HEK293 (cell line): ENCODE measurements at regions not wholly inside any gene's neighbourhood (a gene's known extent, or its start where the extent isn't known, plus 50 kb on each side); places are given as distances from the start of the nearest gene placed in this dataset.
A peak's percentile ranks its signal among the peaks of the same experiment; 100 is the strongest.

Experiments used
- CTCF ChIA-PET: fragments of 350-600 bp; formaldehyde crosslinking; extraction: SDS; loops from one replicate; lab custom pipeline; 2021; ENCODE audit warnings: antibody characterized with exemption; lab: Yijun Ruan, JAX
- POLR2A ChIA-PET: fragments of 300-600 bp; formaldehyde crosslinking; extraction: SDS; loops from one replicate; lab custom pipeline; 2020; ENCODE audit warnings: antibody characterized with exemption, inconsistent platforms; lab: Yijun Ruan, JAX
- H3K27ac ChIP-seq: fragments of 200-500 bp; sonication (Bioruptor generic); 2 replicates; pipeline ENCODE4 v1.5.1; 2014; ENCODE audit warnings: low read depth, low read length, control low read depth, inconsistent platforms; ENCODE audit errors: extremely low read depth
- H3K36me3 ChIP-seq, 2 experiments: fragments of 200-500 bp in 1 of 2; sonication (Bioruptor generic) in 1 of 2; 1 replicate in 1 of 2; 2 replicates in 1 of 2; pipeline ENCODE4 v1.5.1; 2014 to 2017; ENCODE audit warnings: inconsistent platforms in 2 of 2, low read length in 2 of 2; ENCODE audit not compliant: control insufficient read depth in 2 of 2, insufficient read depth in 1 of 2
- H3K4me1 ChIP-seq: fragments of 200-500 bp; sonication (Bioruptor generic); 2 replicates; pipeline ENCODE4 v1.5.1; 2014; ENCODE audit warnings: mild to moderate bottlenecking, low read length, inconsistent platforms; ENCODE audit not compliant: control insufficient read depth, insufficient read depth
- H3K4me3 ChIP-seq: 2 replicates; pipeline ENCODE4 v1.5.1; 2011; ENCODE audit warnings: low read depth, mild to moderate bottlenecking, control low read depth, low read length, moderate library complexity
- H3K9me3 ChIP-seq: fragments of 200-500 bp; sonication (Bioruptor generic); 2 replicates; pipeline ENCODE4 v1.5.1; 2014; ENCODE audit warnings: low read depth, low read length, inconsistent platforms; ENCODE audit not compliant: control insufficient read depth, insufficient read depth
- BCL11A ChIP-seq: fragments of 450-650 bp; formaldehyde crosslinking; IDR thresholded peaks from 2 replicates; pipeline ENCODE4 v1.5.1; 2016; ENCODE audit warnings: low read depth, missing biosample characterization, missing genetic modification characterization
- EGR2 ChIP-seq: fragments of 450-650 bp; formaldehyde crosslinking; IDR thresholded peaks from 2 replicates; pipeline ENCODE4 v1.5.1; 2016; ENCODE audit warnings: low read depth, missing biosample characterization, missing genetic modification characterization
- KLF17 ChIP-seq: fragments of 450-650 bp; formaldehyde crosslinking; IDR thresholded peaks from 2 replicates; pipeline ENCODE4 v1.5.1; 2016; ENCODE audit warnings: missing biosample characterization, missing genetic modification characterization
- OSR2 ChIP-seq: fragments of 450-650 bp; formaldehyde crosslinking; IDR thresholded peaks from 2 replicates; pipeline ENCODE4 v1.5.1; 2016; ENCODE audit warnings: missing biosample characterization, missing genetic modification characterization
- PRDM1 ChIP-seq: fragments of 450-650 bp; formaldehyde crosslinking; IDR thresholded peaks from 2 replicates; pipeline ENCODE4; 2016; ENCODE audit warnings: missing biosample characterization, missing genetic modification characterization
- WT1 ChIP-seq: fragments of 450-650 bp; formaldehyde crosslinking; IDR thresholded peaks from 2 replicates; pipeline ENCODE4 v1.5.1; 2016; ENCODE audit warnings: missing biosample characterization, missing genetic modification characterization
- ZBTB20 ChIP-seq: fragments of 450-650 bp; formaldehyde crosslinking; IDR thresholded peaks from 2 replicates; pipeline ENCODE4 v1.5.1; 2016; ENCODE audit warnings: missing biosample characterization, missing genetic modification characterization
- ZFHX2 ChIP-seq: fragments of 450-650 bp; formaldehyde crosslinking; conservative IDR thresholded peaks from 2 replicates; pipeline ENCODE4 v1.5.1; 2016; ENCODE audit warnings: missing biosample characterization, missing genetic modification characterization
- ZIC2 ChIP-seq: fragments of 450-650 bp; formaldehyde crosslinking; IDR thresholded peaks from 2 replicates; pipeline ENCODE4 v1.5.1; 2016; ENCODE audit warnings: missing biosample characterization, missing genetic modification characterization
- ZNF221 ChIP-seq: fragments of 450-650 bp; formaldehyde crosslinking; IDR thresholded peaks from 2 replicates; pipeline ENCODE4 v1.5.1; 2017; ENCODE audit warnings: missing biosample characterization, missing genetic modification characterization, borderline replicate concordance
- ZNF350 ChIP-seq: fragments of 450-650 bp; formaldehyde crosslinking; IDR thresholded peaks from 2 replicates; pipeline ENCODE4 v1.5.0; 2017; ENCODE audit warnings: missing biosample characterization, mild to moderate bottlenecking, missing genetic modification characterization
- ZNF394 ChIP-seq: fragments of 450-650 bp; formaldehyde crosslinking; IDR thresholded peaks from 2 replicates; pipeline ENCODE4 v1.5.1; 2016; ENCODE audit warnings: missing biosample characterization, missing genetic modification characterization, mild to moderate bottlenecking, moderate library complexity, borderline replicate concordance
- ZNF404 ChIP-seq: fragments of 450-650 bp; formaldehyde crosslinking; IDR thresholded peaks from 2 replicates; pipeline ENCODE4 v1.5.1; 2017; ENCODE audit warnings: missing biosample characterization, missing genetic modification characterization
- ZNF530 ChIP-seq: fragments of 450-650 bp; formaldehyde crosslinking; IDR thresholded peaks from 2 replicates; pipeline ENCODE4 v1.5.1; 2016; ENCODE audit warnings: low read depth, missing biosample characterization, missing genetic modification characterization
- ZNF548 ChIP-seq: fragments of 450-650 bp; formaldehyde crosslinking; IDR thresholded peaks from 2 replicates; pipeline ENCODE4 v1.5.1; 2016; ENCODE audit warnings: missing biosample characterization, missing genetic modification characterization
- ZNF558 ChIP-seq: fragments of 450-650 bp; formaldehyde crosslinking; IDR thresholded peaks from 2 replicates; pipeline ENCODE4 v1.5.1; 2016; ENCODE audit warnings: missing biosample characterization, missing genetic modification characterization
- ZNF626 ChIP-seq: fragments of 450-650 bp; sonication (Bioruptor Pico); formaldehyde crosslinking; IDR thresholded peaks from 2 replicates; pipeline ENCODE4 v1.5.1; 2018; ENCODE audit warnings: missing biosample characterization, missing genetic modification characterization, inconsistent platforms
- ZNF629 ChIP-seq: fragments of 450-650 bp; formaldehyde crosslinking; IDR thresholded peaks from 2 replicates; pipeline ENCODE4 v1.5.1; 2017; ENCODE audit warnings: missing biosample characterization, missing genetic modification characterization
- ZNF660 ChIP-seq: fragments of 450-650 bp; IDR thresholded peaks from 2 replicates; pipeline ENCODE4 v1.5.1; 2018; ENCODE audit warnings: missing biosample characterization, mild to moderate bottlenecking, missing genetic modification characterization
- ZNF704 ChIP-seq: fragments of 450-650 bp; formaldehyde crosslinking; IDR thresholded peaks from 2 replicates; pipeline ENCODE4 v1.5.1; 2016; ENCODE audit warnings: missing biosample characterization, missing genetic modification characterization
- ZNF76 ChIP-seq: fragments of 450-650 bp; formaldehyde crosslinking; IDR thresholded peaks from 2 replicates; pipeline ENCODE4; 2016; ENCODE audit warnings: low read depth, missing biosample characterization, missing genetic modification characterization, borderline replicate concordance
- ZXDB ChIP-seq: fragments of 450-650 bp; formaldehyde crosslinking; IDR thresholded peaks from 2 replicates; pipeline ENCODE4 v1.5.1; 2016; ENCODE audit warnings: missing biosample characterization, missing genetic modification characterization
- TF ChIP-seq, protein P1 (sequence below): sonication (generic); formaldehyde crosslinking; IDR thresholded peaks from 2 replicates; pipeline ENCODE4 v1.8.1; 2022; ENCODE audit warnings: mild to moderate bottlenecking, moderate library complexity, missing genetic modification reagents

GRCh38 chr3:13167064-13167743 is 94.0 kb upstream of the IQSEC1 start (continued):
- TF ChIP-seq ZNF626 (tag by site-specific recombination) (no peak), ZNF660 (tag by site-specific recombination) (no peak), ZNF350 (tag by site-specific recombination) (no peak), BCL11A (tag by site-specific recombination) (no peak), ZIC2 (tag by site-specific recombination) (no peak)

DNA sequence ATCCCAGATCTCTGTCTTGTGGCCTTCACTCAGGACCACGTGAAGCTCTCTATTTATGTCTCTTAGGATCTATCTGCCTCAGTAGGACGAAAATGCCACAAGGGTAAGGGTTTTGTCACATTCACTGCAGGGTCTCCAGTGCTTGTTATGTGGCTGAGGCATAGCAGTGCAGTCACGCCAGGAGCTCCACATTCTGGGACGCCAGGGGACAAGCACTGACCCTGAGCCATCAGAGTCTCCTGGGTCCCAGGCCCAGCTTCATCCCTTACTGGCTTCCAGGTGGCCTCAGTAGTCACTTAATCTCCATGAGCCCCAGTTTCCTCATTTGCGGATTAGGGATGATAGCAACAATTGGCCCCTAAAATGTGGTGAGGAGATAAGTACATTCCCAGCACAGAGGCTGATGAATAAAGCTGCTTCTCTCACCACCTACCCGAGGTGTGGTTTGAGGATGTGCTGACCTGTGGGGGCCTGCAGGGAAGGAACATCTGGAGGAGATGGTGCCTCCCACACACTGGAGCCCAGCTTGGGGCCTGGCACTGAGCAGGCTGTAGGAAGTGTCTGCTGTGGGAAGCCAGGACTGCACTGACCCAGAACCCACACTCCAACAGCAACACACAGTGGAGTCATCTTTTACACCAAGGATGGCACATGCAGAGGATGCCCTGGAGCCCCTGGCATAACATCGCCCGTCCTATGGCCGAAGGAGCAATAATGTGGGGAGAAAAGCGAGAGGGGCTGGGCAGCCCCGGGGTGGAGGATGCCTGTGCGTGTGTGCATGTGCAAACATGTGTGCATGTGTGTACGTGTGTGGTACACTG is 93.2 kb upstream of the IQSEC1 start:
- Histone ChIP-seq H3K9me3 (no peaks in the 10 kb centered on the region), H3K36me3 (no peaks in the 10 kb centered on the region), H3K4me1 (no peaks in the 10 kb centered on the region), H3K27ac (no peak overlapping the region), H3K4me3 (no peak overlapping the region)
- ChIA-PET CTCF (no interaction called here), POLR2A (no interaction called here)
- peak; percentile 53 for TF ChIP-seq ZFHX2
- TF ChIP-seq ZXDB (tag by site-specific recombination) = no peak
- peak; percentile 47; the same call in 1 of the 2 replicates for TF ChIP-seq EGR2 (tag by site-specific recombination)

GRCh38 chr3:13165576-13165975 is 92.3 kb upstream of the IQSEC1 start:
- no peak overlapping the region for H3K4me3 ChIP-seq
- POLR2A ChIA-PET = no interaction called here
- no peaks in the 10 kb centered on the region for H3K36me3 ChIP-seq
- H3K9me3 ChIP-seq = no peaks in the 10 kb centered on the region
- CTCF ChIA-PET = interaction anchor here (0.7 kb wide), 1 partner anchor 73 kb away, joined by 3 read pairs; no protein-coding TSS in a partner anchor
- H3K27ac ChIP-seq = no peak overlapping the region
- TF ChIP-seq ZNF76 (tag by site-specific recombination) = no peak
- no peak for TF ChIP-seq ZNF530
- no peak for TF ChIP-seq ZNF704 (tag by site-specific recombination)
- TF ChIP-seq ZBTB20 (tag by site-specific recombination) = no peak
- no peak for TF ChIP-seq KLF17 (tag by site-specific recombination)
- no peak for TF ChIP-seq ZNF558 (tag by site-specific recombination)
- no peak for TF ChIP-seq ZNF548
- no peak for TF ChIP-seq PRDM1 (tag by site-specific recombination)
- no peak for TF ChIP-seq ZNF394
- no peak for TF ChIP-seq ZNF629
- no peak for TF ChIP-seq OSR2 (tag by site-specific recombination)
- TF ChIP-seq ZNF404 = no peak
- no peak for TF ChIP-seq ZNF221 (tag by site-specific recombination)
- TF ChIP-seq, protein P1, sequence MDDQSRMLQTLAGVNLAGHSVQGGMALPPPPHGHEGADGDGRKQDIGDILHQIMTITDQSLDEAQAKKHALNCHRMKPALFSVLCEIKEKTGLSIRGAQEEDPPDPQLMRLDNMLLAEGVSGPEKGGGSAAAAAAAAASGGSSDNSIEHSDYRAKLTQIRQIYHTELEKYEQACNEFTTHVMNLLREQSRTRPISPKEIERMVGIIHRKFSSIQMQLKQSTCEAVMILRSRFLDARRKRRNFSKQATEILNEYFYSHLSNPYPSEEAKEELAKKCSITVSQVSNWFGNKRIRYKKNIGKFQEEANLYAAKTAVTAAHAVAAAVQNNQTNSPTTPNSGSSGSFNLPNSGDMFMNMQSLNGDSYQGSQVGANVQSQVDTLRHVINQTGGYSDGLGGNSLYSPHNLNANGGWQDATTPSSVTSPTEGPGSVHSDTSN (CRISPR knock-in tag) = no peak
- no peak for TF ChIP-seq WT1 (tag by site-specific recombination)
- TF ChIP-seq, all 188 proteins: peak for 0
- H3K4me1 ChIP-seq = no peaks in the 10 kb centered on the region
